Globus pallidus (tissue), 1 donor: ENCODE measurements at regions not wholly inside any gene's neighbourhood (a gene's known extent, or its start where the extent isn't known, plus 50 kb on each side); places are given as distances from the start of the nearest gene placed in this dataset.

Experiments
- DNase-seq: peaks from one replicate; pipeline ENCODE4 v3.0.0-alpha.2; 2015; ENCODE audit warnings: low spot score

- DNase-seq = no peak
These were observed 324.6 kb downstream of the DYSF start for GRCh38 chr2:71777946-71778345.

- DNase-seq = no peak
These were observed 322.9 kb downstream of the DYSF start for GRCh38 chr2:71776227-71776626.

GRCh38 chr2:71773218-71773617, 319.9 kb downstream of the DYSF start:
- no peak for DNase-seq

- DNase-seq = no peak
These were observed 319.3 kb downstream of the DYSF start for GRCh38 chr2:71772510-71773172.

- no peak for DNase-seq
These were observed 314.3 kb downstream of the DYSF start for GRCh38 chr2:71767663-71768062.

- DNase-seq = no peak
These were observed 305.7 kb downstream of the DYSF start for GRCh38 chr2:71759060-71759459.

- DNase-seq = no peak
These were observed 304.0 kb downstream of the DYSF start for GRCh38 chr2:71757351-71757750.

- DNase-seq = no peak
These were observed 303.0 kb downstream of the DYSF start for GRCh38 chr2:71756280-71756906.

GRCh38 chr2:71751590-71751989, 298.2 kb downstream of the DYSF start:
- no peak for DNase-seq

GRCh38 chr2:71749671-71750101, 296.3 kb downstream of the DYSF start:
- no peak for DNase-seq

GRCh38 chr2:71748227-71748626, 294.9 kb downstream of the DYSF start:
- no peak for DNase-seq

GRCh38 chr2:71747559-71747958, 294.2 kb downstream of the DYSF start:
- DNase-seq = no peak

- no peak for DNase-seq
These were observed 293.7 kb downstream of the DYSF start for GRCh38 chr2:71746946-71747501.

- DNase-seq = no peak
These were observed 291.4 kb downstream of the DYSF start for GRCh38 chr2:71744781-71745180.

- no peak for DNase-seq
These were observed 290.8 kb downstream of the DYSF start for GRCh38 chr2:71743995-71744675.

- DNase-seq = no peak
These were observed 289.7 kb downstream of the DYSF start for GRCh38 chr2:71742953-71743601.

GRCh38 chr2:71736986-71737385, 283.6 kb downstream of the DYSF start:
- peak; percentile 39 for DNase-seq

- no peak for DNase-seq
These were observed 282.9 kb downstream of the DYSF start for GRCh38 chr2:71736091-71736861.
